Stimulated activated CD4-positive, alpha-beta T cell treated with anti-CD3 and anti-CD28 coated beads, TNF-alpha, amount 100 ng/mL, for 1 hour (primary cell): ENCODE measurements at regions not wholly inside any gene's neighbourhood (a gene's known extent, or its start where the extent isn't known, plus 50 kb on each side); places are given as distances from the start of the nearest gene placed in this dataset.

Experiments used
- DNase-seq, 3 donors: peaks; one replicate each; pipeline ENCODE4 v3.0.0-alpha.2; 2020; ENCODE audit warnings: low read depth in 3 of 3, low spot score in 1 of 3

GRCh38 chr5:6831678-6832671 is 118.7 kb downstream of the TENT4A start:
- no peak for DNase-seq

GRCh38 chr5:6832994-6833393 is 119.8 kb downstream of the TENT4A start:
- no peak for DNase-seq

- DNase-seq = no peak
These were observed 120.2 kb downstream of the TENT4A start for GRCh38 chr5:6833406-6833805.

- no peak for DNase-seq
These were observed 123.9 kb downstream of the TENT4A start for GRCh38 chr5:6837095-6837494.

- no peak for DNase-seq
These were observed 124.4 kb downstream of the TENT4A start for GRCh38 chr5:6837519-6838110.

- no peak for DNase-seq
These were observed 125.5 kb downstream of the TENT4A start for GRCh38 chr5:6838736-6839135.

GRCh38 chr5:6840136-6840793 is 127.0 kb downstream of the TENT4A start:
- DNase-seq = no peak

- DNase-seq = no peak
These were observed 130.1 kb downstream of the TENT4A start for GRCh38 chr5:6843335-6843734.

- no peak for DNase-seq
These were observed 130.6 kb downstream of the TENT4A start for GRCh38 chr5:6843821-6844220.

- no peak for DNase-seq
These were observed 132.6 kb downstream of the TENT4A start for GRCh38 chr5:6845856-6846255.

- no peak for DNase-seq
These were observed 134.6 kb downstream of the TENT4A start for GRCh38 chr5:6847870-6848269.

- DNase-seq = no peak
These were observed 136.3 kb downstream of the TENT4A start for GRCh38 chr5:6849316-6850105.

- DNase-seq = no peak
These were observed 136.8 kb downstream of the TENT4A start for GRCh38 chr5:6850106-6850432.

- no peak for DNase-seq
These were observed 143.4 kb downstream of the TENT4A start for GRCh38 chr5:6856653-6857052.

- no peak for DNase-seq
These were observed 145.2 kb downstream of the TENT4A start for GRCh38 chr5:6858419-6858818.

- no peak for DNase-seq
These were observed 145.8 kb downstream of the TENT4A start for GRCh38 chr5:6859023-6859422.

- DNase-seq = no peak
These were observed 146.9 kb downstream of the TENT4A start for GRCh38 chr5:6859951-6860638.

- no peak for DNase-seq
These were observed 147.8 kb downstream of the TENT4A start for GRCh38 chr5:6861036-6861435.

- no peak for DNase-seq
These were observed 148.4 kb downstream of the TENT4A start for GRCh38 chr5:6861667-6862066.

- DNase-seq = no peak
These were observed 149.1 kb downstream of the TENT4A start for GRCh38 chr5:6862306-6862705.

- DNase-seq = no peak
These were observed 154.5 kb downstream of the TENT4A start for GRCh38 chr5:6867712-6868111.
